GM21737 (cell line): ENCODE measurements at regions not wholly inside any gene's neighbourhood (a gene's known extent, or its start where the extent isn't known, plus 50 kb on each side); places are given as distances from the start of the nearest gene placed in this dataset.
A peak's percentile ranks its signal among the peaks of the same experiment; 100 is the strongest.

Experiments
- ATAC-seq: cut with Tn5 transposase; IDR thresholded peaks from one replicate; pipeline ENCODE4 v1.9.1; 2021; ENCODE audit warnings: mild to moderate bottlenecking, moderate library complexity; ENCODE audit not compliant: unreplicated experiment

- ATAC-seq = peak; percentile 95
Measured at GRCh38 chr3:177300039-177300833, 103.0 kb upstream of the TBL1XR1 start.

GRCh38 chr3:177300842-177301241 lies 103.6 kb upstream of the TBL1XR1 start:
- peak; percentile 42 for ATAC-seq

- no peak for ATAC-seq
Measured at GRCh38 chr3:177306252-177306651, 109.0 kb upstream of the TBL1XR1 start.

GRCh38 chr3:177307391-177307790 lies 110.1 kb upstream of the TBL1XR1 start:
- no peak for ATAC-seq

GRCh38 chr3:177307826-177308225 lies 110.5 kb upstream of the TBL1XR1 start:
- ATAC-seq = no peak

- ATAC-seq = no peak
Measured at GRCh38 chr3:177308286-177308685, 111.0 kb upstream of the TBL1XR1 start.

GRCh38 chr3:177308911-177309310 lies 111.6 kb upstream of the TBL1XR1 start:
- no peak for ATAC-seq

GRCh38 chr3:177312491-177312890 lies 115.2 kb upstream of the TBL1XR1 start:
- ATAC-seq = no peak

- ATAC-seq = no peak
Measured at GRCh38 chr3:177314897-177315296, 117.6 kb upstream of the TBL1XR1 start.

- no peak for ATAC-seq
Measured at GRCh38 chr3:177317247-177317646, 120.0 kb upstream of the TBL1XR1 start.

- no peak for ATAC-seq
Measured at GRCh38 chr3:177318559-177318958, 121.3 kb upstream of the TBL1XR1 start.

- peak; percentile 58 for ATAC-seq
Measured at GRCh38 chr3:177320765-177321247, 123.5 kb upstream of the TBL1XR1 start.

GRCh38 chr3:177321819-177322218 lies 124.5 kb upstream of the TBL1XR1 start:
- ATAC-seq = no peak

- ATAC-seq = no peak
Measured at GRCh38 chr3:177322881-177323280, 125.6 kb upstream of the TBL1XR1 start.

- ATAC-seq = no peak
Measured at GRCh38 chr3:177329854-177330253, 132.6 kb upstream of the TBL1XR1 start.

- ATAC-seq = no peak
Measured at GRCh38 chr3:177330779-177331178, 133.5 kb upstream of the TBL1XR1 start.

- ATAC-seq = no peak
Measured at GRCh38 chr3:177331203-177331835, 134.0 kb upstream of the TBL1XR1 start.

- ATAC-seq = no peak
Measured at GRCh38 chr3:177332955-177333354, 135.7 kb upstream of the TBL1XR1 start.

- ATAC-seq = no peak
Measured at GRCh38 chr3:177333533-177334520, 136.5 kb upstream of the TBL1XR1 start.

GRCh38 chr3:177334803-177335202 lies 137.5 kb upstream of the TBL1XR1 start:
- ATAC-seq = no peak

- ATAC-seq = no peak
Measured at GRCh38 chr3:177335728-177336127, 138.4 kb upstream of the TBL1XR1 start.
